Loucy (cell line): ENCODE measurements at regions not wholly inside any gene's neighbourhood (a gene's known extent, or its start where the extent isn't known, plus 50 kb on each side); places are given as distances from the start of the nearest gene placed in this dataset.

Source experiments
- CTCF ChIP-seq: fragments of 200-600 bp; sonication (generic); conservative IDR thresholded peaks from 2 replicates; pipeline ENCODE4 v1.5.1; 2014; ENCODE audit warnings: mild to moderate bottlenecking, antibody characterized with exemption, low read length
- EZH2phosphoT487 ChIP-seq: fragments of 200-600 bp; IDR thresholded peaks from 2 replicates; pipeline ENCODE4 v1.6.1; 2018; ENCODE audit warnings: antibody characterized with exemption, mild to moderate bottlenecking, moderate library complexity, borderline replicate concordance

GRCh38 chr2:186946896-186947467, 98.0 kb upstream of the ZSWIM2 start:
- TF ChIP-seq CTCF, result no peak
- no peak for TF ChIP-seq EZH2phosphoT487
